Gastrocnemius medialis (tissue), 4 donors: ENCODE measurements at regions not wholly inside any gene's neighbourhood (a gene's known extent, or its start where the extent isn't known, plus 50 kb on each side); places are given as distances from the start of the nearest gene placed in this dataset.

Experiments
- ATAC-seq, 2 donors: fragments of 150-250 bp; one replicate each; pipeline ENCODE4 v1.9.1; 2016
- DNase-seq, 2 donors: peaks; one replicate each; pipeline ENCODE4 v3.0.0-alpha.2; 2019
- H3K27ac ChIP-seq, 4 donors: fragments of 200-600 bp; sonication (generic); 1 replicate in 1 of 4; 2 replicates in 3 of 4; pipeline ENCODE4 v1.5.1; 2016 to 2018; ENCODE audit warnings: mild to moderate bottlenecking in 2 of 4, moderate library complexity in 1 of 4
- H3K27me3 ChIP-seq, 3 donors: fragments of 200-600 bp; sonication (generic) in 2 of 3; 1 replicate in 1 of 3; 2 replicates in 2 of 3; pipeline versions ENCODE4 v1.5.1 to v1.6.0; 2016 to 2019; ENCODE audit warnings: mild to moderate bottlenecking in 1 of 3, moderate library complexity in 1 of 3
- H3K36me3 ChIP-seq, 2 donors: fragments of 200-600 bp; sonication (generic) in 1 of 2; one replicate each; pipeline ENCODE4 v1.5.1; 2017 to 2018
- H3K4me1 ChIP-seq, 2 donors: fragments of 200-600 bp; sonication (generic) in 1 of 2; one replicate each; pipeline ENCODE4 v1.5.1; 2016 to 2017; ENCODE audit warnings: mild to moderate bottlenecking in 2 of 2
- H3K4me3 ChIP-seq, 4 donors: fragments of 200-600 bp; sonication (generic) in 3 of 4; 1 replicate in 1 of 4; 2 replicates in 3 of 4; pipeline ENCODE4 v1.5.1; 2016 to 2019; ENCODE audit warnings: mild to moderate bottlenecking in 2 of 4
- H3K9me3 ChIP-seq, 3 donors: fragments of 200-600 bp; sonication (generic) in 2 of 3; 1 replicate in 1 of 3; 2 replicates in 2 of 3; pipeline ENCODE4 v1.5.1; 2016 to 2019
- POLR2A ChIP-seq, 2 donors: fragments of 450-650 bp; IDR thresholded peaks; one replicate each; pipeline ENCODE4 v1.6.1; 2017; ENCODE audit warnings: antibody characterized with exemption in 2 of 2, mild to moderate bottlenecking in 2 of 2, moderate library complexity in 2 of 2
- in situ Hi-C, 4 donors: fragments of 200-750 bp; cut with MboI; loops; one replicate each; pipeline versions ENCODE4 v1.15.0 to v1.8.0; 2017; ENCODE audit warnings: low sequenced_read_pairs in 4 of 4
- intact Hi-C: fragments of 100-400 bp; cut with DNase I; formaldehyde crosslinking; loops from one replicate; pipeline ENCODE4 v1.15.1; 2023; ENCODE audit warnings: low total_unique reads
- TF ChIP-seq, protein P1 (sequence below), 5 experiments: fragments of 450-650 bp in 3 of 5; fragments of 200-600 bp in 2 of 5; sonication (generic) in 2 of 5; IDR thresholded peaks in 4 of 5; conservative IDR thresholded peaks in 1 of 5; 1 replicate in 4 of 5; 2 replicates in 1 of 5; pipeline ENCODE4 v1.5.1; 2016 to 2019; ENCODE audit warnings: antibody characterized with exemption in 5 of 5, mild to moderate bottlenecking in 3 of 5, moderate library complexity in 3 of 5

DNA sequence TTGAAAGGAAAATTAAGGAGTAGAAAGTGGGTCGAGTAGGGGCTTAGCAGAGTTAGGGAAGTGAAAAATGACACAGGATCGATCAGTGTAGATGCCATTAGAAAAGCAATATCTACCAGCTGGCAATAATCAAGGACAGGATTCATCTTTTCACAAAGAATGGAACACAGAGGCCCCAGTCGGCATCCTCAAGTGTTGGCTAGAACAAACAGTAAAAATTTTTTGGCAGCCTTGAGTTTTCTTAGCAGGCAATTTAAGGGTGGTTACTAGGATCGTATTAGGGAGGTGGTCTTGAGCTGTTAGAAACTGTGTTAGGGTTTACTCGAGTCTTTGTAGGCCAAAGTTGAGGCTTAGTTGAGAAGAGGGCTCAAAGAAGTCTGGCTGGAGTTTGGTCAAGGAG is 658.8 kb upstream of the SGO1 start:
- in situ Hi-C loops (no loop called here), intact Hi-C loops (no loop called here)
- Histone ChIP-seq H3K4me1 (no peaks in the 10 kb centered on the region), H3K27ac (no peak overlapping the region), H3K9me3 (no peaks in the 10 kb centered on the region), H3K27me3 (no peaks in the 10 kb centered on the region), H3K36me3 (no peaks in the 10 kb centered on the region), H3K4me3 (no peak overlapping the region)
- DNase-seq, result no peak
- no peak for ATAC-seq
- TF ChIP-seq, protein P1, sequence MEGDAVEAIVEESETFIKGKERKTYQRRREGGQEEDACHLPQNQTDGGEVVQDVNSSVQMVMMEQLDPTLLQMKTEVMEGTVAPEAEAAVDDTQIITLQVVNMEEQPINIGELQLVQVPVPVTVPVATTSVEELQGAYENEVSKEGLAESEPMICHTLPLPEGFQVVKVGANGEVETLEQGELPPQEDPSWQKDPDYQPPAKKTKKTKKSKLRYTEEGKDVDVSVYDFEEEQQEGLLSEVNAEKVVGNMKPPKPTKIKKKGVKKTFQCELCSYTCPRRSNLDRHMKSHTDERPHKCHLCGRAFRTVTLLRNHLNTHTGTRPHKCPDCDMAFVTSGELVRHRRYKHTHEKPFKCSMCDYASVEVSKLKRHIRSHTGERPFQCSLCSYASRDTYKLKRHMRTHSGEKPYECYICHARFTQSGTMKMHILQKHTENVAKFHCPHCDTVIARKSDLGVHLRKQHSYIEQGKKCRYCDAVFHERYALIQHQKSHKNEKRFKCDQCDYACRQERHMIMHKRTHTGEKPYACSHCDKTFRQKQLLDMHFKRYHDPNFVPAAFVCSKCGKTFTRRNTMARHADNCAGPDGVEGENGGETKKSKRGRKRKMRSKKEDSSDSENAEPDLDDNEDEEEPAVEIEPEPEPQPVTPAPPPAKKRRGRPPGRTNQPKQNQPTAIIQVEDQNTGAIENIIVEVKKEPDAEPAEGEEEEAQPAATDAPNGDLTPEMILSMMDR (IDR thresholded peaks at IDR 0.05 in 4 of 5, conservative IDR thresholded peaks at IDR 0.05 in 1 of 5), result no peak
- no peak for TF ChIP-seq POLR2A (IDR thresholded peaks at IDR 0.05)

DNA sequence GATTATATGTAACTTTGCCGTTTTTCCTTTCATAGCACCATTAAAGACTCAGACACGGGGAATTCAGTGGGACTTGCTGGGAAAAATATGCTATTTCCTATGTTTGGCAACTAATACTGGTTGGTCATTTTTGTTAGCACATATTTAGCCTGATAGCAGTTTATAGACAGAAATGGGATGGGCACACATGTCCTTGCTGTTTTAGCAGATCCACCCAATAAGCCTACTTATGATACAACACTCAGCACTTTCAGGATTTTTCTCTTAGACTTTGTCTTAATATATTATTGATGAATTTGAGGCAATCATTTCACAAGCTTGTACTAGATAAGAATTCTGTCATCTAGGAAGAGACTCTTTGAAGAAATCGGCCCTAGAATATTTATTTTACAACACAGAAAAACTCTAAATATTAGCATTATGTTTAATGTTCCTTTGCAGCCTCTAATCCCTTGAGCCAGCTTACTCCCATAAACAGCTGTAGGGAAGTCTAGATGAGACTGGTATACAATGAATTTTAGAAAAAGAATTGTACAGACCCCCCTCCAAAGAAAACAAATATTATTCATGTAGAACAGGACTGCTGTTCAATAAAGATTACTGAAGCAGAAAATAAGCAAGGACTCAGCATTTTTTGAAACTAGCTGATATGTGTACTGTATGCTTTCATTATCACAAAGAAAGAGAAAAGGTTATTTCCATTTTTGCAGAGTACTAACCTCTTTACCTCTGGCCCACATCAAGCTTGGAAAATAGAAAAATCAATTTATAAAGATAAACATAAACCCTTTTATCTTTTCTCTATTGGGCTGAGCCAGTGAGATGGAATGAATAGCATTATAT is 656.8 kb upstream of the SGO1 start:
- H3K9me3 ChIP-seq, result no peaks in the 10 kb centered on the region
- TF ChIP-seq, protein P1 (IDR thresholded peaks at IDR 0.05 in 4 of 5, conservative IDR thresholded peaks at IDR 0.05 in 1 of 5), result no peak
- no peak for TF ChIP-seq POLR2A (IDR thresholded peaks at IDR 0.05)
- ATAC-seq (no peak), DNase-seq (no peak)
- intact Hi-C loops, result no loop called here
- no peaks in the 10 kb centered on the region for H3K27me3 ChIP-seq
- H3K4me3 ChIP-seq, result no peak overlapping the region
- no peaks in the 10 kb centered on the region for H3K36me3 ChIP-seq
- no peaks in the 10 kb centered on the region for H3K4me1 ChIP-seq
- in situ Hi-C loops, result no loop called here
- H3K27ac ChIP-seq, result no peak overlapping the region

DNA sequence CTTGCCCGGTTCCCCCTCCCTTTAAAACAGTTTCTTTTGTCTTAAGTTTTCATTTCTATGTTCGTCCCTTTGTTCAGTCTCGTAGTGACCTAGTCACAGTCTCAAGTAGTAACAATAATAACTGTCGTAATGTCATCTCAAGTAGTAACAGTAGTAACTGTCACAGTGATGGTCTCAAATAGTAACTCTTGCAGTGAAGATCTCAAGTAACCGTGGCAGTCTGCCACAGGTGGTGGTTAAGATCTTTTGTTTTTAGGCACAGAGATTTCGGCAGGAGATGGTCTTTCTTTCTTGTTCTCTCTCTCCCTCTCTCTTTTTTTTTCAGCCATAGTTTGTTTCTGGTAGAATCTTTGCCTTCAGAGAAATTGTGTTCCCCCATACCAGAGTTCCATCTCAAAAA is 656.0 kb upstream of the SGO1 start:
- DNase-seq (no peak), ATAC-seq (no peak)
- no peaks in the 10 kb centered on the region for H3K36me3 ChIP-seq
- intact Hi-C loops (no loop called here), in situ Hi-C loops (no loop called here)
- TF ChIP-seq, protein P1 (IDR thresholded peaks at IDR 0.05 in 4 of 5, conservative IDR thresholded peaks at IDR 0.05 in 1 of 5), result no peak
- TF ChIP-seq POLR2A (IDR thresholded peaks at IDR 0.05), result no peak
- H3K27me3 ChIP-seq, result no peaks in the 10 kb centered on the region
- H3K9me3 ChIP-seq, result no peaks in the 10 kb centered on the region
- H3K27ac ChIP-seq, result no peak overlapping the region
- no peaks in the 10 kb centered on the region for H3K4me1 ChIP-seq
- H3K4me3 ChIP-seq, result no peak overlapping the region

DNA sequence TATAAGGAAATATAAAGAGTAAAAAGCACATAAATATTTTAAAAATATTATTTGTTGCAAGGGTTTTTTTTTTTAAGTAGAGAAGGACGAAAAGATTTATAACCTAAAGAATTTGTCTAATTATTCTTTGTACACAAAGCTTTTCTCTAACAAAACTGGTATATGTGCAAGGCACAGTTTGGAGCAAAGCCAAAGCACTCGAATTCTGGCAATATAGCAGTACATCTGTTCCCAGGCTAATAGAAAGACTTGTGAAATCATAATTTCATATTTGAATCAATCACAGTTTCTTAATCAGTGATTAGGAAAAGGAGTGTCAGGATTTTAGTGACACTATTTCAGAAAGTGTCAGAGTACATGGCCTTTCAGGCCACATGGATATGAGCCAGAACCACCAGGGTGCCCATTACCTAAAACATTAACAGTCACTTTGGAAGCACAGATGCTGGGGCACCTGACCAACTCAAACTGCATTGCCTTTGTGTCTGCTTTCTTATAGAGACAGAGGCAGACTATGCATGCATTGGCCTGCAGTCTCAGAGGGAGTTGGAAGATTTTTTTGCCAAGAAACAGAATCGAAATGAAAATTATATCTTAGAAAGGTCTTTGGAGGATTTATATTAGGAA is 651.8 kb upstream of the SGO1 start:
- TF ChIP-seq, protein P1 (IDR thresholded peaks at IDR 0.05 in 4 of 5, conservative IDR thresholded peaks at IDR 0.05 in 1 of 5), result no peak
- no peak for TF ChIP-seq POLR2A (IDR thresholded peaks at IDR 0.05)
- H3K4me3 ChIP-seq, result no peak overlapping the region
- no peaks in the 10 kb centered on the region for H3K36me3 ChIP-seq
- DNase-seq, result no peak
- no peak overlapping the region for H3K27ac ChIP-seq
- in situ Hi-C loops, result no loop called here
- intact Hi-C loops, result no loop called here
- no peak for ATAC-seq
- H3K9me3 ChIP-seq, result no peaks in the 10 kb centered on the region
- no peaks in the 10 kb centered on the region for H3K27me3 ChIP-seq
- H3K4me1 ChIP-seq, result no peaks in the 10 kb centered on the region
